ENCODE measurements at regions not wholly inside any gene's neighbourhood (a gene's known extent, or its start where the extent isn't known, plus 50 kb on each side); places are given as distances from the start of the nearest gene placed in this dataset.
"Not testable (repeated sequence)": the region's sequence is repeated elsewhere in the genome, so short reads cannot be mapped to it uniquely, and the experiment has no call there.

DNA sequence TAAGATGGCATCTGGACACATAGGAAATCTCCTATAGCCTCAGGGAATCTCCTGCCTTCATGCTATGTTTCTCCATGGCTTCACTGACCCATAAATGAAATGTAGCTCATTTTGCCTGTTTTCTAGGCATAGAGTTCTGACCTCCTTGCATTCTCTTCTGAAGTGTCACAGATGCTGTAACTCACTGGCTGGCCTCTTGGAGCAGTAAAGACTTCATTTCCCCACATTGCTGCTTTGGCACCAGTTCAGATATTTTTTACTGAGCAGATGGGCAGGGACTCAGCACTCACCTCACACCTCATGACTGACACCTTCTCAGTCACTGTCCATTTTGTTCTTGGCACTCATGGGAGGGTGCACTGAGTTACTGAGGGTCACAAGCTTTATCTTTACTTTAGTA is 286.7 kb upstream of the TGFBR2 start:
- no peak for DNase-seq (ENCODE audit: extremely low read depth, low read depth, low spot score)

DNA sequence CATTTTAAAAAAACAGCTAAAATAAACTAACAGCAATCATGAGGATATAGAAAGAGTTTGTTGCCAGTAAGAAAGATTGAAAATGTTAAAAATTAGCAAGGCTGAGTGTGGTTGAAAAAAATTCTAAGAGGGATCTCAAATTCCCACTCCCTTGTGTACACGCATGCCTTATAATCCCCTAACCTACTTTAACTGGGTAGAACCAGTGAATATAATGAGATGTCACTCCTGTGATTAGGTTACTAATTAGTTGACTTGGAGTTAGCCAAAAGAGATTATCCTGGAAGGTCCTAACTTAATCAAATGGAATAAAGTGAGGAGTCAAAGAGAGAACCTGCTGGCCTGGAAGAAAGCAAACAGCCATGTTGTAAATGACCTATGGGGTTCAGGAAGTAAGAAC is 286.0 kb upstream of the TGFBR2 start:
- no peak for DNase-seq (ENCODE audit: extremely low read depth, low read depth, low spot score)

DNA sequence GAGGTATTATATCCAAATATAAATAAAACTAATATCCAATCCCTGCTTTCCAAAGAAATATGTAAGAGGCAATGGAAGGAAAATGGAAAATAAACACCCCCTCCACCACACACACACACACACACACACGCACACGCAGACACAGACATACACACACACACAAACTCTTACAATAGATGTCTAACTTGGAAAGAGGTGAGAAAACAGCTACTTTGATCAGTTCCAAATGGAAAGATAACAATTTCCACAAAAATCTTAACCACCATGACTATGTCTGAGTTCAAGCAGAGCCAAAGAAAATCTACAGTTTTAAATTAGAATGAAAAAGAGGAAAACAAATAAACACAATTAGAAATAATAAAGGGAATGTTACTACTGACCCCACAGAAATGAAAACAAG is 285.3 kb upstream of the TGFBR2 start:
- no peak for DNase-seq (ENCODE audit: extremely low read depth, low read depth, low spot score)

DNA sequence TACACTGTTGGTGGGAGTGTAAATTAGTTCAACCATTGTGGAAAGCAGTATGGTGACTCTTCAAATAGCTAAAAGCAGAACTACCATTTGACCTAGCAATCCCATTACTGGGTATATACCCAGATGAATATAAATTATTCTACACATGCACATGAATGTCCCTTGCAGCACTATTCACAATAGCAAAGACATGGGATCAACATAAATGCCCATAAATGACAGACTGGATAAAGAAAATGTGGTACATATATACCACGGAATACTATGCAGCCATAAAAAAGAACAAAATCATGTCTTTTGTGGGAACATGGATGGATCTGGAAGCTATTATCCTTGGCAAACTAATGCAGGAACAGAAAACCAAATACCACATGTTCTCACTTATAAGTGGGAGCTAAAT is 282.8 kb upstream of the TGFBR2 start:
- DNase-seq (ENCODE audit: extremely low read depth, low read depth, low spot score): not testable (repeated sequence)

DNA sequence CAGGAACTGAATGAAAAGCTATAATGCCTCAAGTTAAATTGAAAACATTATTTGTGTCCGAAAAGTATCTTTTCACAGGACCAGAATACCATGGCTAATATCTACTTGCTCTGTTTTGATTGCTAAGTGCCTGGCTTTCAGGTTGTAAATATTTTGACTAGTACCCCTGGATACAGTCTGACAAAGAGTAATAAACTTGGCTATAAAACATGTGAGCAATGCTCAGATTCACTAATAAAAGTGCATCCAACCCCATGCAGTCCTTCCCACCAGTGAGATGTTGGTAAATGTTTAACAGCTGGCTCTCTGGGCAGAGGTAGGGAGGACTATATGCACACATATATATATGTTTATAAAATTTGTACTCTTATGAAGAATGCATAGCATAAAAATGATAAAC is 281.8 kb upstream of the TGFBR2 start:
- no peak for DNase-seq (ENCODE audit: extremely low read depth, low read depth, low spot score)

DNA sequence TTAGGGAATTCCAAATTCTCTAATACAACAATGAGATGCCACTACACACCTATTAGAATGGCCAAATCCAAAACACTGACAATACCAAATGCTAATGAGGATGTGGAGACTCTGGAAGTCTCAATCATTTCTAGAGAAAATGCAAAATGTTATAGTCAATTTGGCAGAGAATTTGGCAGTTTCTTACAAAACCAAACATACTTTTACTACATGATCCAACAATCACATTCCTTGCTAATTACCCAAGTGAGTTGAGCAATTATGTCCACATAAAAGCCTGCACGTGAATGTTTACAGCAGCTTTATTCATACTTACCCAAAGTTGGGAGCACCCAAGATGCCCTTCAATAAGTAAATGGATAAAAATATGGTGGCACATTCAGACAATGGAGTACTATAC is 278.4 kb upstream of the TGFBR2 start:
- DNase-seq (ENCODE audit: extremely low read depth, low read depth, low spot score): not testable (repeated sequence)

DNA sequence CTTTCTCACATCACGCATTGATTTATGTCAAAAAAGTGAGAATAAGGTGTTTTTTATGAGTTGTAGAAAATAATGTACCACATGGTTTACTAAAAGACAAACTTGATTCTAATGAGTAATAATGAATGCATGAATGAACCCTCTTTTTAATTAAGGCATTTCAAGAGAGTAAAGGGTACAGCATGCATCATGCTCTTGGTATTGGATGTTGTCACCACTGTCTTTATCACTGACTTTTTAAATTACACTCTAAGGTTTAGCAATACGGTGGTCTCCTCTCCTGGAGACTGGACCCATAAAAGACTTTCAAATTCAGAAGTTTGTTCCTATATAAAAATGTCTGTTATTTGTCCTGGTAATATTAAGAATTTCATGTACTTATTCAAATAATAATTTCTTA is 277.5 kb upstream of the TGFBR2 start:
- not testable (repeated sequence) for DNase-seq (ENCODE audit: extremely low read depth, low read depth, low spot score)

DNA sequence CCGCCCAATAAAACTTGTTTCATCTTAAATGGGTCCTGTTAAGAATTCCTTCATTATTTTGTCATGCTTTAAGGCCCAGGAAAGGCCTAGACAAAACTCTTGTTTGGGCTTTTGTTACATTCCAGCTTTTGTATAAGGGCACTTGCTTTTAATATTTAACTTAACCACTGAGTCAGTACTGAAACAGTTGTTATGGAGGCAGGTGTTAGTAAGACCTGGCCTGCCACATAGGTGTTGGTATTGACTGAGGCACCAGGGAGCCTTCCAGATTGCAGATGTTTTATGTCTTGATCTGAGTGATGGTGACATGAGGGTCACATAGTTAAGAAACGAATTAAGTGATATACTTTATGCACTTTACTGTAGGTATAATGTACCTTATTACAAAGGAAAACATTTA is 274.9 kb upstream of the TGFBR2 start:
- DNase-seq (ENCODE audit: extremely low read depth, low read depth, low spot score): no peak

DNA sequence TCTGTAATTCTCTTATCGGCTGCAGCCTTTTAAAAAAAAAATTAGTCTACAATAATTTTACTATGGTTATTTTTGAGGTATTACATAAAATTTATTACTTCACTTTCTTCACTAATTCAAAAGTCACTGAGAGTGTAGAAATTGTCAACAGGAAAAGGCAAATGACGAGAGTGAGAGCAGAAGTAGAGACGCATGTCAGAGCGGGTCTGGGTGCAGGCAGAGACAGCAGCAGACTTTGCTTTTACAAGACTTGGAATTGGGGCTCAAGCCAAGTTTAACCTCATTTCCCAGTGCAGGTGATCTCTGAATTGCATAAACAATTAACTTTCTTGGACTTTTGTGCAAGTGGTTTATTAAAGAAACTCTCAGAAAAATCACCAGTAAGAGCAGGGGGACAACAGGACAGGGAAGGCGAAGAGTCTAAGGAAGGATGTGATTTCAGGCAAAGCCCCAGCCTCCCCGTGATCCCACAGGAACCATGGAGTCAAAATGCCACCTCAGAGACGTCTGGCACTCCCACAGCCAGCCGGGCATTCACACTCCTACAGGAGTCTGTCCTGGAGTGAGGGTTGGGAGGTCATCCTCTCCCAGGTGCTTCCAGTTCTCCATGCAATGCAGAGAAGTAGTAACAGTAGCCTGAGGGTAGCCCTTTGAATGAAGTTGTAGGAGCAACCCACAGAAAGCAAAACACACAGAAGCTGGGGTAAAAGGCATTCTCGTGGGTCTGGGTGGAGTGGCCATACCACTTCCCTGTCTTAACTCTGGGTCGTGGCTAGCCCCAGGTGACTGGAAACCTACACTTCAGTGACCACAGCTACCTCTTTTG is 274.0 kb upstream of the TGFBR2 start:
- DNase-seq (ENCODE audit: extremely low read depth, low read depth, low spot score): no peak

DNA sequence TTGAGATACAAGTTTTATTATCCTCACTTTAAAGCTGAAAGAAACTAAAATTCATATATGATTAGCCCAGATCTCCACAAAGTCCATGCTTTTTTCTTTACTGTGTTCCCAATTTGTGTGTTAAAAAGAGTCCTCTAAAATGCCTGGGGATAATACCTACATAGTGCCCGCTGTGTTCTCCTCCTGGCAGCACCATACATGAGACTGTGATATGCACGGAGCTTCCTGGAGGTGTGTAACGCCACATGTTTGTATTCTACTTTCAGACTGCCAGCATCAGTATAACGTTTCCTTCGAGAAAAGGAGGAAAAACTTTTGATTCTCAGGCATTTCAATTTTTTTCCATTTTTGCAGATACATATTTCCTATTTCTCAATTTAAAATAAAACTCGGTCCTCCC is 273.3 kb upstream of the TGFBR2 start:
- no peak for DNase-seq (ENCODE audit: extremely low read depth, low read depth, low spot score)

DNA sequence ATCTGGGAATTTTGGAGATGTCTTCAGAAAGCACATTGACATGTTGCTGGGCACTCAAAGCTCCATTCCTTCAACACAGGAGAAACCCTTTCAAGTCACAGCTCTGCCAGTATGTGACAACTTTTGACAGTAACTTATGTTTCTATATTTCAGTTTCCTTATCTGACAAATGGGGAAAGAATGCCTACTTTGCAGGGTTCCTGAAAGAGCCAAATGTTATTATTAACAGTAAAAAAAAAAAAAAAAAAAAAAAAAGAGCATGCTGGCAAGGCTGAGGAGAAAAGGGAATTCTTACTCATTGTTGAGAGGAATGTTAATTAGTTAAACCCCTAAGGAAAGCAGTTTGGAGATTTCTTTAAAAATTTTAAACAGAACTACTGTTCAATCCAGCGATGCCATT is 272.5 kb upstream of the TGFBR2 start:
- no peak for DNase-seq (ENCODE audit: extremely low read depth, low read depth, low spot score)

DNA sequence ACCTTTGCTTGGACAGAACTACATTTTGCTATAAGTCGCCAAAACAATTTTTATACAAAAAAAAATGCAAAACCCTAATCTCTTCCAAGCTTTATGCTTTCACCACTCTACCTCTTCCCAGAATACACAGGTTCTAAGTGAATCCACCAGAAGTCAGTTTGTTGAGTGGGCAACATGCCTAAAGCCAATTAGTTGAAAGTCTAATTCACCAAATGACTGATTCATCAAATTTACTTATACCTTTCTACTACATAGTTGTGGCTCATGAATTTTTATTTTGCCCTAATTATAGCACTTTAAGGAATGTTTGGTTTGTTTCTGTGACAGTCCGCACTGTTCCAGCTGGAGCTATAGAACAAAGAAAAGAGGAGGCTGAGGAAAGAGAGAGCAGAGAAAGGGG is 265.9 kb upstream of the TGFBR2 start:
- no peak for DNase-seq (ENCODE audit: extremely low read depth, low read depth, low spot score)

DNA sequence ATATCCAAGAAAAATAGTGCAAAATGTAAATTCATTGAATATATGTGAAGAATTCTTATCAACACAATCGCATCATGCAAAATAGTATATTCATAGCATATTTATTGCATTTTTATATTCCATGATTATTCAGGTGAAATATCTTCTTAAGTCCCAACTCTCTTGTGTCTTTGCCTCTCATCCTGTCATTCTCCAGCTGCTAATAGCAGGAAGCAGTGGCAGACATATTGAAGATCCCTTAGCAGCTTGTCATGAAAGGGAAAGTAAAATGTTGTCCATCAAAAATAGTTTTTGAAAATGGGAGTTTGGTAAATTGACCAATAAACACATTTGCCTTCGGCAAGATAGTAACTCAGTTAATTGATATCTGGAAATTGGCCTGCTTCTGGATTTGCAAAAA is 265.3 kb upstream of the TGFBR2 start:
- DNase-seq (ENCODE audit: extremely low read depth, low read depth, low spot score): no peak

DNA sequence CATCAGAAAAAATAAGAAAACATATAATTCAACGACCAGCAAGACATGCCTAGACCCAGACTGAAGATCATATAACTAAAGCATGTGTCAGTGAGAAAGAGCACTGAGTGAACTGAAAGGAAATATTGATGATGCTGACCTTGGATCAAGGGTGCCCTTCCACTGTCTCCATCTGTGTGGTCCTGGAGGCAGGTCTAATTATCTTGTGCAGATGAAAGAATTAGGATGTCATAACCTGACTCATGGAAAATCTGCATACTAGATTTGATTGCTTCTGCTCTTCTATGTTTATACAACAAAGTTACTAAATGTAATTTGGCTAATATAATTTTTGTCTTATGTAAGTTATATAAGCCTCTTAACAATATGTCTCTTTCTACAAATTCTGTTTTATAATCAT is 264.6 kb upstream of the TGFBR2 start:
- no peak for DNase-seq (ENCODE audit: extremely low read depth, low read depth, low spot score)

DNA sequence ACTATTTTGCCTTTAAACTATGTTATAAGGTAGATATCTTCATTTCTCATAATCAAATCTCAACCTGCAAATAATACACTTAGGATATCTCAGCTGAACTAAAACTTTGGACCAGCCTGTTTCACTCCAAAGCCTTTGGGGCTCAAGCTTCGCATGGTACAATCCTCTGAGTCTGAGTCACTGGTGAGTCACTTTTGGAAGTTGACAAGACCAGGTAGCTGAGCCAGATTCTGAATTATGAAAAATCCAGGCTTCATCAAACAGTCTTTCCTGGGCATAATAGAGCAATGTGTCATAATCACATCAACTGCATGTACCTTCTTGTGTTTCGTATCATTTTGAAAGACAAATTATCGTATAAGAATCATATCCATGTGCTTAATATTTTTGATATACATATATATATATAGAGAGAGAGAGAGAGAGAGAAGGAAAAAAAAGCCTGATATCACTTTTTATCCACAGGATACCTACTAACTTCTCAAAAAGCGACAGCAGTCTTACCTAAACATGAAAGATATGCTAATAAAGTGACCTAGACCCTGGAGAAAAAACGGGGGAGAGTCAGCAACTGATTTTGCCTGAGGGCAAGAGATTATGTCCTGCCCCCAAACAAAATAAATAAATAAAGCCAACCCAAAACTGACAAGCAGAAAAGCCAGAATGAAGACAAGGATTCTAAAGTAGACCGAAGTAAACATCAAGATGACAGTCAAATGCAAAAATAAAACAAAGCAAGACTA is 263.9 kb upstream of the TGFBR2 start:
- DNase-seq (ENCODE audit: extremely low read depth, low read depth, low spot score): peak; percentile 99

DNA sequence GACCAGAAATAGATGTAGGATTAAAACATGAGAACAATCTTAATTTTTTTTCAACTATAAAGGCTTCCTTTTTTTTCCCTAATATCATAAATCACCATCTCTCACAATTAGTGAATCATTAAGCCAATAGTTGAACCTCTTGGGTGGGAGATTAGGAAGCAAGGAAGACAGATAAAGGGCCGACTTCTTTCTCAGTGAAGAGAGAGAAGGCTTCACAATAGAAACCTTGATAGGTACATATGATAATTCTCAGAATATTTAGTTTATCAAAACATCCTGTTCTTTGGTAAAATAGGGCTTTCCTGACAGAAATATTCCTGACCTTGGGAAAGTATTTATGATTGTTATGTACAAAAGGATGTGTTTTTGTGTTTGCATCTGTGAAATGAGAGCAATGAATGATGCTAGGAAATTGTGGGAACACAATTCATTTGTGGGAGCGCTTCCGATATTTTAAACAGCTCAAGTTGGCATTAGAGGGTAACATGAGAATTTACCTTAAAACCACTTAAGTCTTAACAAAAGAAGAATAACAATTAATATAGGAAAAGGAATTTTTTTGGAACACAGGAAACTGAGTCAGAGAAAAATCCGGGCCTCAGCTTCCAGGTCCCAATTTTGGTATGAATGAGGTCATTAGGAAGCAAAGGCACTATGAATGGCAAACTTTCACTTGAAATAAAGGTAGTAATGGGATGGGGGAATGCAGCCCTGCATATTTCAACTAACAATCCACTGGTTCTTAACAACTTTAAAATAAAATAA is 263.2 kb upstream of the TGFBR2 start:
- DNase-seq (ENCODE audit: extremely low read depth, low read depth, low spot score): peak; percentile 96

DNA sequence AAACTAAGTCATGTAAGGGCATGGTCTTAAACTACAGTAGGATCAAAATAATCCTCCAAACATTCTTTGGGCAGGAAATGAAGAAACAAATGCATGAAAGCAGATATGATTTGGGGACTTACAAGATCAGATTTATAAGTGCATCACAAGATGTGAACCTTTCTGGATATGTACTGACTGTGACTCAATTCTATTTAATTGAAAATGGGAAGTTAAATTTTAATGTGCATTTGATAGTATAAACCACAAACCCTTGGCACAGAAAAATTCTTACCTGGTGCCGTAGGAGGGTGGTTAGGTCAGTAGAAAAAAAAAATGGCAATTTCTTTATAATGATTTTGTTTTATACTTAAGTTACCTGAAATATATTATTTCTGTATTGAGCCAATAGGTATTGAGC is 262.5 kb upstream of the TGFBR2 start:
- DNase-seq (ENCODE audit: extremely low read depth, low read depth, low spot score): no peak

DNA sequence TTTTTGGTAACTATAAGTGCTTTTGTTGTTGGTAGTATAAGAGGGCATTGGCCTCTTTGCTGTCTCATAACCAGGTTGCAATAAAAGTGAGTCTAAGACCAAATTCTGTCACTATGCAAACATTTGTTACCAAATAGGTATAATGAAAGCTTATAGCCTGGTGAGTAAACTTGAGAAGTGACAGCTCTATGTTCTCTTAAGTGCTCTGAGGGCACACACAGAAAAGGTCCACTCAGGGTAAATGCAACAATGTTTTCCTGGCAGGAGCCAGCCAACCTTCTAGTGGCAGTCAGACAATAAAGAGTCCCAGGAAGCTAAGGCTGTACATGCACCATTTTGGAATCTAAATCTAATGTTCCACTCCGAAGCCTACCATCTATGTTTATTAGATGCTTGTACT is 262.1 kb upstream of the TGFBR2 start:
- no peak for DNase-seq (ENCODE audit: extremely low read depth, low read depth, low spot score)

DNA sequence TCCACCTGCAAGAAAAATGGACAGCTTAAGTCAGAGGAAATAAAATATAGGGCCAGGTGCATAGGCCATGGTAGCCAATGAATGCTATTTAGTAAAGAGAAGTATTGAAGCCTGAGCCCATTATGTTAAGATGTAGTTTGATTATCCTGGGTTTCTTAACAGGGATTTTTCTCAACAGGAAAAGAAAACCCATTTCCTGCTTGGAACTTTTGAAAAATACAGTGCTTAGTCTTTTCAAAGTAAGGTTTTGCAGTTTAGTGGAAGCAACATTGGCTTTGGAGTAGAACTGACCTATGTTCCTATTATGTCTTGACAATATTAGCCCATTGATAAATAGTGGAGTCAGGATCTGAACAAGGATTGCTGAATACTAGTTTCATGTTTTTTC is 259.5 kb upstream of the TGFBR2 start:
- DNase-seq (ENCODE audit: extremely low read depth, low read depth, low spot score): no peak

DNA sequence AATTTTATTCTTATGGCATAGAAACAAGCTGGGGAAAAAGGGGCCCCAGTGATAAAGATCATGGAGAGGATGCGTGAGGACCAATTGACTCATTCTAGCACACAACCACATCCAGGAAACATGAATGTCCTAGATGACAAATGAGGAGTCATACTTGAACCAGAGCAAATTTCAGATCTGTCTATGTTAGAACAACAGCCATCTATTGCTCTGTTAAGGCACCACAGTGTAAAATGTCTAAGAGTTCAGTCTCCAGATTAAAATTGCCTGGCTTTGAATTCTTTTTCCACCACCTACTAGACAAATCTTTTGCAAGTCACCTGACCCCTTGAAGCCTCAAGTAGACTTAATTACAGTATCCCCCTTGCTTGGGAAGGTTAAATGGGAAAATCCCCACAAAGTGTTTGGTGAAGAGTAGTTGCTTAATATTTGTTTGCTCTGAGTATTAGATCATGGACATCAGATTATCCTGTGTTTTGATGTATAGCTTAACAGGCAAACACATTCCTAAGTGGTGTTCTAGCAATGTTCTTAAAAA is 258.7 kb upstream of the TGFBR2 start:
- DNase-seq (ENCODE audit: extremely low read depth, low read depth, low spot score): no peak

DNA sequence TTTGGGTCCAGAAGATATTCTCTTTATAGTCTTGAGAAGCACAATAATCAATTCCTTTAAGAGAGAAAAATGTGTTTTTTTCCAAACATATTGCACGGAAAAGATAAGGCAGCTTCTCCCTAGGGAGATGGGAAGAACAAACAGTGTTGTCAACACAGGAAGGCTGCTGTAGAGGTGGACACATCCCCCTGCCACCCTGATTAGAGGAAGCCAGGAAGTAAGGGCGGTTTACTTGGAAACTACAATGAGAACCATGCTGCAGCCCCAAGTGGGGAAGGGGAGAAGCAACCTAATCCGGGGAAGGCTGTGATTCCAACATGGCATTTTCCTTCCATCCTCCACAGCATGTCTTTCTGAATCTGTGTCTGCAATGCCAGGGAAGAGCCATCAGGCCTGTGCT is 256.9 kb upstream of the TGFBR2 start:
- DNase-seq (ENCODE audit: extremely low read depth, low read depth, low spot score): no peak

Measured in glomerular endothelial cell (primary cell).